ENCODE measurements at regions not wholly inside any gene's neighbourhood (a gene's known extent, or its start where the extent isn't known, plus 50 kb on each side); places are given as distances from the start of the nearest gene placed in this dataset.

DNA sequence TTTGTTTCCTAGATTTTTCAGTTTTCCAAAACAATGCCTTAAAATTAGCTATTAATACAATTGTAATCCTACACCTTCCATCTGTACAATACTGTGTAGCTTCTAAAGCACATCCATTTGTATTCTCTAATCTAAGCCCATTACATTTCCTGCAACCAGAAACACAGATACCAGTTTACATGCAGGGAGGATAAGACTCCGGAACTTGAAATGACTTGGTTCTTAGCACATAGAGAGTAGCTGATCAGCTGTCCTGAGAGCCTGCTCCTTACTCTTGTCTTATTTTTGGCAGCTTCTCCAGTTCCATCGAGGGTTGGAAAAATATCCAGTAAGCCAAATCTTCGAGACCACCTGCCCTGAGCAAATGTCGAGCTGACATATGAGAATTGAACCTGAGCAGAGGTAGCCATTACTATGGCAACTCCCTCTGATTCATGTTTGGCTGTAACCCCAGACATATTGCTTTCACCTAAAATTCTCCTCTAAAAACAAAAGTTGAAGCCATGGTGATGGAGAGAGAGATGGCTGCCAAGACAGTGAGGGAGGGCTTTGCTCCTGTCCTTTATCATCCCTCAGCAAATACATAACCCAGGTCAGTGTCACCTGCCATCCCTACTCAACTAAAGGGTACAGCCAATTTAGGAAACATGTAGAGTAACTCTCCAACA is 542.8 kb downstream of the IRS1 start:
- DNase-seq: no peak

DNA sequence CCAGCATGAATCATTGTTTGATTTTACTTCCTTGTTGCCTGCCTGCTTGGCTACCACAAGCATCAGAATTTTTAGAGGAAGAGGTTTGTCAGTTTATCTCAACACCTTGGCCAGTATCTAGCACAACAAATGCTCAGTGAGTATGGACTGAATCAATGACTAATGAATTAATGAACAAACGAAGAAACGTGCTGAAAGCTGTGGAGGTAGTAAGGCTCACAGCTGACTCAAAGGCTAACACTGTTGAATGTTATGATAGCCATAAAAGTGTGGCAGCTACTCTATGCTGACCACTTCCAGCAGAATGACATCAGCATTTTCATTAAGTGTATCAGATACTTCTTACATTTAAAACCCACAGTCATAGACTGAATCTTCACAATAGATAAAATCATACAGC is 543.4 kb downstream of the IRS1 start:
- DNase-seq: no peak

DNA sequence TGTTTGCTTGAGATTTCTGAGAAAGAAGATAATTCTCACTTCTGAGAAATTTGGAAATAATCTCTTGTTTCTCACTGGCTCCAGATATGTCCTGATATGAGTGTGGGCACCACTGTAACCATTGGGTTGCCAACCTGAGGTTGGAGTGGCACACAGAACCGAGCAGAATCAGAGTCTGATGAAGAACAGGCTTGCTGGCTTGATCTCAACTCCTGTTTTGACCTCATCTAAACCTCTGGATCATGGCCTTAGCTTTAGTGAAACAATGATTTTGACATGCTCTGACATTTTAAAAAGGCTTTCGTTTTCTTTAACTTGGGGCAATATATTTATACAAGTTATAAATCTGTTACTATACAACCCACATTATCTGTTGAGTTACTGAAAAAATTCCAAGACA is 548.0 kb downstream of the IRS1 start:
- DNase-seq: no peak

DNA sequence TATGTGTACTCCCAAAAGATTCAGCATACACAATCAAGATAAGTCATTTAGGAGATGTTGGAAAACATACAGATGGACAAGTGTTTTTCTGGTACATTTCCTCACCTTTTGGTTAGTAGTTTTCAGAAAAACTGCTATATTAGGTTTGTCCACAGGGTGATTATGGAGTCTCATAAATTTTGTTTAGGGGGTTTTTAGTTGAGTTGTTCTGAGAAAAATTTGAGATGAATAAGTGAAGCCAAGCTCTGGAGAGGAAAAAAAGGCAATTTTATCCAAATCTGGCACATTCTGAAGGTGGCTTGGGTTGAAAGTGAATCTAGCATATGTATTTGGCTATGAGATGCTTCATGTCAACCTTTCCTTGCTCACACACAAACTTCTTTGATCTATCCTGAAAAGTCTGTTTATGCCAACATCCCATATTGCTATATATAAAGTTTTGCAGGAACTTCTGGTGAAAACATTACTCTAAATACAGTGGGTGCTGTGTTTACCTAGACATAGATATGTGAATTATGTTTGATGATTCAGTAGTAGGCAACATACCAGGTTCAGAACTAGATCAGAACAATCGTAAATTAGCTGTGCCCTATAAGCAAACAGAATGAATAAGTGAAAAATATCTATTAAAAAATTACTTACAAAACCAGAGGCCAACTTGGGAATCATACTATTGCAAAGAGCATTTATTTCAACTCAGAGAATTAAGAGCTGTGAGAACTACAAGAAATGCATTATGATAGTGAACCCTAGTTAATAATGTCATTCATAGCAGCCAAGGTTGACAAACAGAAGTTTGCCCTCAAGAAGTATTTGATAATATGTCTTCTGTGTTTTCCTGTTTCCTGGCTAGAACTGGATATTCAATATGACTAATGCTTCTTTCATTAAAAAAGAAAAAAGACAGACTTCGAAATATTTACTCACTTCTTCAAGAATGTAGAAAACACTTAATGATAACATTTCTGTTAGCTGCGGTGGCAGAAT is 552.0 kb downstream of the IRS1 start:
- no peak for DNase-seq

DNA sequence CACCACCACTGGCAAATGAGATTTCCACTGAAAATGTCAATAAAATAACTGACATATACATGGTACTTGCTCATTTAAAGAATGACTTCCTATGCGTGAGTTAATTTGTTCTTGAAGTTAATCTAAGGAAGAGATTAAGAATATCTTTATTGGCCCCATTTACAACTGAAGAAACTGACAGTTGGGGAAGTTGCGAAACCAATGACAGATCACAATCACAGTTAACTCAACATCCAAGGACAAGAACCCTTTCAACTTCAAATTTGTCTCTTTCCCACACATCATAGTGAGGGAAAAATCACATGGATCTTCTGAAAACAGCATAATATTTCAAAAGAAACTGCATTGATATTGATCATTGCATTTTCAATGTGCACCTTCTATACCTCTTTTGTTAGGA is 565.4 kb downstream of the IRS1 start:
- no peak for DNase-seq

DNA sequence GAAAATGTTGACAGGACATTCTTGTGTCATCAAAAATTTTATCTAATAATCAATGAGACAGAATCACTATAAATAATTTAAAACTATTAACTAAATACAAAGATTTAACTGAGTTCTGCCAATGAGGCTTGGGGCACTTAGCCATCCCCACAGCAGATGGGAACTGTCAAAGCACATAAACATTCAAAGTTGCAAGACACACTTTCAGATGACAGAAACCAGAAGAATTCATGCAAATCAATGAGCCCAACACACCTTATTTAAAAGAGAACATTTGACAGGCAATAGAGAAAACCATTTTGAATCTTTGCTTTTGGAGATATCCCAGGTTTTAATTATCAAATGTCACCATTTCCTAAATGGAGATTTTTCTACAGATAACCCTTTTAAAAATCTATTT is 566.2 kb downstream of the IRS1 start:
- DNase-seq: no peak

DNA sequence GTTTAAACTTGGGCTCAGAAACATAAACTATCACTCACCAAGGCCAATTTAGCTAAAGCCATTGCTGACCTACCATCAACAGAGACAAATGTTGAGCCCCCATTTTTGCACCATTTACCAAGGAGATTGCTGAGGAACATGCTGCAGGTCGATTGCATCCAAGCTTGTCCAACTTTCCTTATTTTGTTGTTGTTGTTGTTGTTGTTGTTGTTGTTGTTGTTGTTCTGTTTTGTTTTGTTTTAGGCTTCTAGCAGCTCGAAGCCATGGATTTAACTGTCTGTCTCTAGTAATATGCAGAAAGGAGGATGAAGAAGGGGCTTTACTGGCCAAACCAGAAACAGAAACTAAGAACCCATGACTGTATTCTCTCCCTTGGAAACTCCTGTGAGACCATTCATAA is 571.5 kb downstream of the IRS1 start:
- DNase-seq: no peak

DNA sequence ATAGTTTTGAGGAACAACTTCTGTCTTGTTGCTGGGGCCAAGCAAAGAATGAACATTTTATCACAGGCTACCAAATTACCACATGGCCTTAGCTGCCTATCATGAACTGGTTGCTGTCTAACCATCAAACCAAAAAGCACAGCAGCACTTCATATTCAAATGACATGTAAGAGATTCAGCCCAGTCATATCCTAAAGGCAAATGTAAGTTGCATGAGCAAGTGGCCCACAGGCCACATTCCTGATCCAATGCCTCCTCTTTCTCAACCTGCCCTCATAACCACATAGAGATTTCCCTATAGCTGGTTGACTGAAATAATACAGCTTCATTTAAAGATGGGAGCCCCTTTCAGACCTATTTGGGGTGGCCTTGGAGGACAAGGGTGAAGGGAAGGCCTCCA is 572.3 kb downstream of the IRS1 start:
- DNase-seq: no peak

DNA sequence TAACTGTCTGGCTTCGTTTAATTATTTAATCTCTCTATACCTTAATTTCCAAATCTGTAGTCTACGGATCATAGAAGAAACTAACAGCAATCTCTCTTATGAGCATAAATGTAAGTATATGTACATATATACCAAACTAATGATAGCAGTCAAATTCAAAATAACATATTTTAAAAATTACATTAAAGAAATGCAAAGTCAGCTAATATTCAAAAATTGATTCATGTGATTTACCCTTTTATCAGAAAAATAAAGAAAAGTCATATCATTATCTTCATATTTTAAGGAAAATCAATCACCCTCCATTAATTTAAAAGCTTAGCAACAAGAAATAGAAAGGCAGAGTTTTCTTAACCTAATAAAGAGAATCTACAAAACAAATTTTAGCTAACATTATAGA is 575.9 kb downstream of the IRS1 start:
- DNase-seq: no peak

DNA sequence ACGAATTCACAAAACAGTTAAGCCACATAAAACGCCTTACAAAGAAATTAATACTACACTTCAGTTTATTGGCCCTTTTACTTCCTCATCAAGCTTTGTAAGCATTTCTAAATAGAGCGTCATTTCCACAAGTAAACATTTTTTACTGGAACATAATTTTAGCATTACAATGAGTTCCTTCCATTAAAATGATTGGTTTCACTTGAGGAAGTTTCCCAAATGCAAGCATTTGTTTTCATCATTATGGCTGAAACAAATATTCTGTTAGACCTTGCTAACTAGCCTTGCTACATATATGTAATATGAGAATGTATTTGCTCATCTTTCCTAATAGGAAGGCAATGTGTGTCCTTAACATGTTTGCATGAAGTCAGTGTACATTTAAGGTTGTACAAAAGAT is 579.1 kb downstream of the IRS1 start:
- DNase-seq: no peak

DNA sequence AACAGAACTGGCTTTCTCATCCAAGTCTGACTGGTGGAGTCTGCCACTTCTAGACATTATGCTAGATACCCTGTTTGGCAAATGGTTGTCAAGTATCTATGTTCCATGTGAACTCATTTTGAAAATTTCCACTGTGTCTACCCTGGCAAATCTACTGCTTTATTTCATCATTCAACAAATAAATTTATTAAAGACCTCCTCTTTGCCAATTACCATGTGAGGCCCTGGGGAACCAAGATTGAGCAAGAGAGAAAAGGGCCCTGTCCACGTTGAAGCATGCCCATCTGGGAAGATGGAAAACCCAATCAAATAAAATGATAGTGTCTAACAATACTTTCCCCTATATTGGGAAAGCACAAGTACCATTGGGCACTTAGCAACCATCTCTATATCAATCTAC is 582.4 kb downstream of the IRS1 start:
- DNase-seq: no peak

DNA sequence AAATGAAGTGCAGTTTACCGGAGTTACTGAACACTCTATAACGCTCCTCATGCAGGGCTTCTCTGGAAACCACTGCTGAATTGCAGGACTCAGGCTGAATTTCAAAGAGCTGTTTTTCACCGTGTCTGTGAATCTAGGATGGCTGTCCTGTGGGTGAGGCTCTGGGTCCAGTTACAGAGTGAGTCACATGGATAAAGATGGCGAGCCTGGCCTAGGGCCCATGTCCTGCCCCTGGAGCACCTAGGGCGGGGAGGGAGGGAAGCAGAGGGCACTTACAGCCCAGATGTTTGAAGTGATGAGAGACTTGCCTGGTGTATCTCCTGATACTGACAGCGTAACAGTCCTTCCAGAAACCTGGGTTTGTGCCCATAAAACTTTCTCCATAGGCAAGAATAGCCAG is 583.0 kb downstream of the IRS1 start:
- no peak for DNase-seq

DNA sequence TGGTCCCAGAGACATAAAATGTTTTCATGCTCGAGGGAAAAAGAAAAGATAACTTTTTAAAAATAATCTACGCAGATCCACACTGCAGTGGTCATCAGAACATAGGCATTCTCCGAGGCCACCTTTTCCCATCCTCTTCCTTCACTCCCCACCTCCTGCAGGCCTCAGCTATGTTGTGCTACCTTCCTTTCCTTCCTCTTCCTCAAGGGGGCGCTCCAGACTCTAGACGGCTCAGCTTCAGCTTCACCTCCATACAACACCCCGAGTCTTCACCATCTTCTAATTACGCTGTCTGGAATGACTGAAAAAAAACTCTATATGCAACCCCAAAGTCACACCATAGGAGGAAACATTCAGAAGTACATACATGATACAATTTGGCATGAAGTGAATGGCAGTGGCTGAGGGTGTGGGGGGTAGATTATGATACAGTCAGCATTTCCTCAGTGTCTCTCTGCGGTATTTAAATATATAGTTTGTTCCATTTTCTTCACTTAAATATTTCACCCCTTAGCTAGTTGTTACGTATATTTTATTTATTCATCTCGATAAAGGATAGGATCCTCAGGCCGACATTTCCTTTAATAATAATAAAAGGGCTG is 583.6 kb downstream of the IRS1 start:
- DNase-seq: no peak

DNA sequence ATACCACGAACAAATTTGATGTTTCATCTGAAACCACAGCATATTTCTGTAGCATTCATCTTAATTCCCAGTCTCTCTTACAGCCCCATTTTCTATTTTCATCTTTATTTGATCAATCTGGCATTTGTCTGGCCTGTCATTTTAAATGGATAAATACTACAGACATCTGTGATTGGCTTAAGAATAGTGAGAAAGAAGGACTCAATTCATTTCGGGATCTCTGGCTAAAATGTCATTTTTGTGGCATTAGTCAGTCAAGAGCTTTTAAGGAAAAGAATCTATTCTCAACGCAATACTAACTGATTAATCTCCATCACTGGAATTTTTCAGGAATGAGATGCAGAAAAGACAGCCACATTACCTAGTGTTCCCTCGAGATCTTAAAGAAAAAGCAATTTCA is 585.9 kb downstream of the IRS1 start:
- no peak for DNase-seq

DNA sequence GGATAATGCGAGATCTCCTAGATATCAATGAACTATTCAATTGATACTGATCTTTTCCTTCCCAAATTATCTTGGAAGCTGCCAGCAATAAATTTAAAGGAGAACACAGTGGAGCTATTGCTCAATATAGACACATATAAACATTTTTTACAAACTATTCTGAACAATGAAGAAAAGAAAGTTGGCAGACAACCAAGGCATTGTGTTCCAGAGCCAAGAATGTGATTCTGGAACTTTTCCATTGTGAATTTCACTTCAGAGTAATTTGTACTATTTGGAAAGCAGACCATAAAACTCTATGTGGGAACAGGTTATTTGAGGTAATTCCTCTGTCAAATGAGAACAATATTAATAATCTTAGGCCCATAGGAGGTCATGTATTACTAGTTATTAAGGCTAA is 588.2 kb downstream of the IRS1 start:
- DNase-seq: no peak

DNA sequence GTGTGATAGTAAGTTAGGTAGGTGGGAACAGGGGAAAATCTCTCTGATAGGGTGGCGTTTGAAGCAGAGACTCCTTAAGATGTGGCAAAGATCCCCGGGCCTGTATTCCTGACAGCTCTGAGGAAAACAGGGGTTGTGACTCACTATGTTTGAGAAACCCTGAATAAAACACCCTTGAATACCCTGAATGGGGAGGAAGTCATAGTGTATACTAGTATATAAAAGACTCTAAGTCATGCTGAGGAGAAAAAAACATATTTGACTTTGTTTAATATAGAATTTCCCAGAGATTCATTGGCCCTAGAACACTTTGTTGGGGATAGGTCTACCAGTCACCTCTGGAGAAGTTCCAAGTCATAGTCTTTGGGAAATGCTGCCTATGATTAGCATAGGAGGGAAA is 590.9 kb downstream of the IRS1 start:
- no peak for DNase-seq

DNA sequence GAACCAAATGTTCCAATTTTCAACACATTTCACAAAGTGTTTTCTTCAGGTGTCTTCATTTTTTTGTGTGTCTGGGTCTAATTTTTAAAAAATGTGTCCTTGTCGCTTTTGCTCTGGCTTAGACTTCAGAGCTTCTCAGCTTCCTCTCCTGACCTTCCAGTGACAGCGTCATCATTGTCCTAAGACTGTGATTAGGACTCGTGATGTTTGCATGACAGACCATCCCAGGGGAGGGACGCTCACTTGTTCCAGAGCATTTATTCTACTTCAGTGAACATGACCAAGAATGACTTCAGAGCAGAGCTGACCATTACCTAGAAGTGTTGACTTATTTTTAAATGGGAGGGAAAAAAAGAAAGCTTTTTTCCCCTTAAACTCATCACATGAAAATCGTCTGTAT is 591.9 kb downstream of the IRS1 start:
- DNase-seq: no peak

DNA sequence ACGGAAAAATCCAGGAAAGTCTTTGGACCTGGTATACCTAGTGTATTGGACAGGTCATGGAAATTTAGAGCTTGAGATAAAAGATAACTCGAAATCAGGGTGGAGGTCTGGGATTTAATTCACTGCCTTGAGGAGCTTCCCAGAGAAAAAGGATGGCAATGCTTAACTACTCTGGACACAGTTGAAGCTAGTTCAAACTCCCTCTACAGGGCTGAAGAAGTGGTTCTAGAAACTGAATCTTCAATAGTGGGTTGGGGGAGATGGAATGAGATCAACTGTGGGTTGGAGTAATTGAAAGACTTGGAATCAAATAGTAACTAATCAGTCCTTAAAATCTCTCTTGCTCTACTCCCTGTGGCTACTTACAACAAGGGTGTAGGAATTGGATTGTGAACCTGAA is 600.1 kb downstream of the IRS1 start:
- no peak for DNase-seq

DNA sequence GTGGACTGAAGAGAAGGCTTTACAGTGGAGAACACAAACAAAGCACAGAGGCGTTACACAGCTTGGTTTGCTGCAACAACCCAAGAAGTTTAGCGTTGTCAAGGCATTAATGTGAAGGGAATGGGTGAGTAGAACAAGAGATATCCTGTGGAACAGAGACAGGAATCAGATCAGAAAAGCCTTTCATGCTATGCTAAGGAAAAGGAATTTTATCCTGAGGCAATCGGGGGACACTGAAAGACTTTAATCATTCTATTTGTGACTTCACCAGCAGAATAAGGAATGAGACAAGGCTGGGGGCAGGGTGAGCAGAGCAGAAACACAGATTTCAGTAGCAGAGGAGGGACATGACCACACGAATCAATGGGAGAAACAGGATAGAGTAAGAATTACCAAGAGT is 600.7 kb downstream of the IRS1 start:
- DNase-seq: no peak

DNA sequence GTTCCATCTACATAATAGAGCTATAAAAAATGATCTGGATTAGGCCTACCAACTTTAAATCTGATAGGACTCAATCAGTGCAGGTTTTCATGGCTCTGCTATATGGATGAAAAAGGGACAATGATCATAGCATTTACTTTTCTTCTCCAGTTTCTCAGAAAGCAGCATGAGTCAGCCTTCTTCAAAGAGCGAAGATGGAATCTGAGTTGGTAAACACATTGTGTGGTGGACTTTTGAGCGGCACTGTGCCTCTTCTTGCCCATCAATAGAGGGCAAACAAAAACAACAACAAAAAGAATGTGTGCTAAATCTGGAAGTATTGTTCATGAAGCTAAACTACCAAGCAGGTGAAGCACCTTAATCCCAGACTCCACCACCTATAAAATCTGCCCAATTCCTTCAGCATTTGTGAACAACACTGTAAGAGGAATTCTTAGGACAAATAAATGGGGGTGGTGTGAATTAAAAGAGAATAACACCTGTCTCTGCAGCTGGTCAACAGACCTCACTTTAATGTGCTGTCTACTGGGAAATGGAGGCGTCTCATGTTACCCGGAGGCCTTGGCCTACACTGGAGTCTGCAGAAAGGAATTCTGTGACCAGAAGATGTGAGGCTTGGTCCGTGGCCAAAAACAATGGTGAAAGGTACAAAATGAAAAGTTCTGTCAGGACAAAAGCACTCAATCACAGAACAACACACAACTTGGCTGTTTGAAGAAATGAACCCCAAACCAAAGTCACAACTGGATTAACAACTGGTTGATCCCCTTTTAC is 609.0 kb downstream of the IRS1 start:
- no peak for DNase-seq

DNA sequence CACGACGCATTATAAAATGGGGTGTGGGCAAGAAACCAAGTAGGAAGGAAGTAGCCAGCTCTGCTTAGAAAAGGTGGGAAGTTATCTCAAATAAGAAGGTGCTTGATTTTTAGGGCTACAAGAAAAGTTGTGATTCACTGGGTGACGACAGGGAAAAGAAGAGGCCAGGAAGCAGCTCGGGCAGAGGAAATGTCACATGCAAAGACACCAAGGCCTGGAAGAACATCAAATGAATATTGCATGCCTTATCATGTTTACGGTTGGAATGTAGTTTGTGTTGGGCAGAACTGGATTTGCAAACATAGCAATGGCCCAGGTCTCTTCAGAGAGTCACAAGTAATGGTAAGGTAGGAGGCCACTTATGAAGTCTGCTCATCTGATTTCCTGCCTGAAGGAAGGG is 610.6 kb downstream of the IRS1 start:
- no peak for DNase-seq

DNA sequence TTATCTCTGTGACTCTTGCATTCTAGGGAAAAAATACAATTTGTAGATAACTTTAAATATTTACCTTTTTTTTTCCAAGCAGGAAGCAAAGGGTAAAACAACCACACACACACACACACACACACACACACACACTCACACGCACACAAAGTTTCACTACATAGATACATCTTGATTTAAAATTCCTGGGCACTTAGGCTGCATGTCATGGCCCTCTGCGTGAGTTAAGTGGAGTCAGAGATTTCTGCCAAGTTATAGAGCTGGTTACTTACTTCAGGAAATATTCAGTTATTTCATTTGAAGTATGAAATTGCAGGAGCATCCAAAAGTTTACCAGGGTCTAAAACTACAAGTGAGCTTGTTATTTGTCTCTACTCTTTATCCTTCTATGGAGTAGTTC is 612.0 kb downstream of the IRS1 start:
- no peak for DNase-seq

DNA sequence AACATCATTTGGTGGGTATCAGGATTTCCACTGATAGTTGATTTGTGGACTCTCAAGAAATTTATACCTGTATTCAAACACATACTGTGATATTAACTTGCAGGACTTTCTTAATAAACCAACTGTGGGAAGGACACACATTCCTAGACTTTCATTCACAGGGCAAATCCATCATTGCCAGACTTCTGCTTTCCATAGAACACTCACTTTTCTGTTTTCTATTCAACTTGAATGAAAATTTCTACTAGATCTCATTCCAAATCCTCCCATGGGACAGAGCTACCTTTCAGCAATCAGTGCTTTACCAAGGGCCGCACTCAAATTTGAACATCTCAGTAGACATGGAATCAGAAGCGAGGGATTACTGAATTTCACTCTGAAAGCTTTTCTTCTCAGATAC is 612.5 kb downstream of the IRS1 start:
- no peak for DNase-seq

All from DMS79 (cell line).